Renal cortical epithelial cell (primary cell): ENCODE measurements at regions not wholly inside any gene's neighbourhood (a gene's known extent, or its start where the extent isn't known, plus 50 kb on each side); places are given as distances from the start of the nearest gene placed in this dataset.

ENCODE experiments used
- DNase-seq: peaks from one replicate; pipeline ENCODE4 v3.0.0-alpha.2; 2011; ENCODE audit warnings: low read depth

- DNase-seq: no peak
These were observed 81.6 kb upstream of the ADRA2C start for GRCh38 chr4:3684546-3684945.

GRCh38 chr4:3683744-3684421 is 82.3 kb upstream of the ADRA2C start:
- DNase-seq: no peak

GRCh38 chr4:3683077-3683743 is 83.0 kb upstream of the ADRA2C start:
- DNase-seq: no peak

GRCh38 chr4:3682236-3683076 is 83.7 kb upstream of the ADRA2C start:
- no peak for DNase-seq

- DNase-seq: no peak
These were observed 85.0 kb upstream of the ADRA2C start for GRCh38 chr4:3681191-3681590.

GRCh38 chr4:3680656-3681055 is 85.5 kb upstream of the ADRA2C start:
- DNase-seq: no peak

GRCh38 chr4:3679851-3680311 is 86.3 kb upstream of the ADRA2C start:
- DNase-seq: no peak

GRCh38 chr4:3679071-3679825 is 86.9 kb upstream of the ADRA2C start:
- no peak for DNase-seq

GRCh38 chr4:3677748-3678070 is 88.5 kb upstream of the ADRA2C start:
- DNase-seq: no peak

- no peak for DNase-seq
These were observed 89.1 kb upstream of the ADRA2C start for GRCh38 chr4:3676907-3677747.

GRCh38 chr4:3676196-3676595 is 90.0 kb upstream of the ADRA2C start:
- DNase-seq: no peak

GRCh38 chr4:3675251-3676115 is 90.7 kb upstream of the ADRA2C start:
- DNase-seq: no peak

- no peak for DNase-seq
These were observed 91.7 kb upstream of the ADRA2C start for GRCh38 chr4:3674479-3674851.

GRCh38 chr4:3673716-3674478 is 92.3 kb upstream of the ADRA2C start:
- DNase-seq: no peak

- no peak for DNase-seq
These were observed 93.0 kb upstream of the ADRA2C start for GRCh38 chr4:3673176-3673575.

GRCh38 chr4:3672465-3672831 is 93.7 kb upstream of the ADRA2C start:
- no peak for DNase-seq

GRCh38 chr4:3671571-3672464 is 94.4 kb upstream of the ADRA2C start:
- no peak for DNase-seq
